T-helper 17 cell (primary cell): ENCODE measurements at regions not wholly inside any gene's neighbourhood (a gene's known extent, or its start where the extent isn't known, plus 50 kb on each side); places are given as distances from the start of the nearest gene placed in this dataset.

Source experiments
- ATAC-seq: fragments of 150-1000 bp; cut with Tn5 transposase; 2 replicates; pipeline ENCODE4 v1.10.0; 2021; ENCODE audit warnings: mild to moderate bottlenecking, moderate library complexity
- DNase-seq, 3 donors: peaks; one replicate each; pipeline versions ENCODE4 v3.0.0 to v3.0.0-alpha.2; 2020 to 2021
- H3K9me3 ChIP-seq: one replicate; pipeline ENCODE4 v1.7.0; 2013; ENCODE audit warnings: low read length, mild to moderate bottlenecking; ENCODE audit not compliant: control insufficient read depth, poor library complexity, severe bottlenecking
- H3K27ac Mint-ChIP-seq: one replicate; pipeline ENCODE4 v1.8.0; 2022; ENCODE audit warnings: mild to moderate bottlenecking, moderate library complexity, mixed read lengths
- H3K27me3 Mint-ChIP-seq: one replicate; pipeline ENCODE4 v1.8.0; 2022; ENCODE audit warnings: mixed read lengths
- H3K36me3 Mint-ChIP-seq: one replicate; pipeline ENCODE4 v1.8.0; 2022; ENCODE audit warnings: low read depth, mixed read lengths
- H3K4me1 Mint-ChIP-seq: one replicate; pipeline ENCODE4 v1.8.0; 2022; ENCODE audit warnings: mild to moderate bottlenecking, mixed read lengths
- H3K4me3 Mint-ChIP-seq: one replicate; pipeline ENCODE4 v1.8.0; 2022; ENCODE audit warnings: mild to moderate bottlenecking, moderate library complexity, mixed read lengths

- peaks cover 3% of the 10 kb centered on the region for H3K9me3 ChIP-seq
- no peak overlapping the region for H3K27ac Mint-ChIP-seq
Measured at GRCh38 chr1:55706397-55706796, 491.2 kb upstream of the USP24 start.

DNA sequence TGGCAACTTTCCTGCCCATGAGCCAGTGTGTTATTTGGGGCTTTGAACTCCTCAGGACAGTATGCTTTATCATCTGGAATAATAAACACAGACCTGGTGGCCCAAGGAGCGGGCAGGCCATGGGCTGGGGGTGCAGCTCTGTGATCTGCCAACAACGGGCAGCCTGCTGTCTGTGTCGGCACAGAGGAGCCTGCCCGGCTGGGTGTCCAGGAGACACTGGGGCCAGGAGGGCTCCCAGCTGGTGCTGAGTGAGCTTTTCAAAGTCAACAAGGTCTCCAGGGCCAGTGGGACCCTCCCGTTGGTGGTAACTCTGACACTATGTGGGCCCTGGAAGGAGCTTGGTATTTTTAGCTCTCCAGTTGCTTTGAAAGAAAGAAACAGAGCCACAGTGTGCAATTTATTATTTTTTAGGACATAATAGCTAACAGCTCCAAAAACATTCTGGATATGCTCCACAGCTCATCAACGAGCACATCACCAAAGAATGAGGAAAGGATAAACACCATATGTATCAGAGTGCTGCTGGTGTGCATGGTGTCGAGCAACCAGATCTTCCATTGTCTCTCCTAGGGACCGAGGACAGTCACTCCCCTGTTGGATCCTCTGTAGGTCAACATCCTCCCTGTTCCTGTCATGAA is 488.7 kb upstream of the USP24 start:
- no peaks in the 10 kb centered on the region for H3K9me3 ChIP-seq
- Mint-ChIP-seq H3K27ac (no peak overlapping the region), H3K36me3 (no peaks in the 10 kb centered on the region), H3K27me3 (peaks cover 35% of the 10 kb centered on the region), H3K4me3 (no peak overlapping the region), H3K4me1 (no peaks in the 10 kb centered on the region)
- DNase-seq (no peak), ATAC-seq (no peak)

More at GRCh38 chr1:55706397-55706796, 491.2 kb upstream of the USP24 start:
- Mint-ChIP-seq H3K4me1 (no peaks in the 10 kb centered on the region), H3K27me3 (peaks cover 21% of the 10 kb centered on the region), H3K4me3 (no peak overlapping the region), H3K36me3 (no peaks in the 10 kb centered on the region)
- DNase-seq (no peak), ATAC-seq (no peak)

GRCh38 chr1:55702064-55702463 is 486.9 kb upstream of the USP24 start:
- H3K9me3 ChIP-seq: no peaks in the 10 kb centered on the region
- no peaks in the 10 kb centered on the region for H3K36me3 Mint-ChIP-seq
- peaks cover 32% of the 10 kb centered on the region for H3K27me3 Mint-ChIP-seq
- no peak overlapping the region for H3K4me3 Mint-ChIP-seq
- ATAC-seq (no peak), DNase-seq (no peak)
- H3K4me1 Mint-ChIP-seq: no peaks in the 10 kb centered on the region
- H3K27ac Mint-ChIP-seq: no peak overlapping the region

DNA sequence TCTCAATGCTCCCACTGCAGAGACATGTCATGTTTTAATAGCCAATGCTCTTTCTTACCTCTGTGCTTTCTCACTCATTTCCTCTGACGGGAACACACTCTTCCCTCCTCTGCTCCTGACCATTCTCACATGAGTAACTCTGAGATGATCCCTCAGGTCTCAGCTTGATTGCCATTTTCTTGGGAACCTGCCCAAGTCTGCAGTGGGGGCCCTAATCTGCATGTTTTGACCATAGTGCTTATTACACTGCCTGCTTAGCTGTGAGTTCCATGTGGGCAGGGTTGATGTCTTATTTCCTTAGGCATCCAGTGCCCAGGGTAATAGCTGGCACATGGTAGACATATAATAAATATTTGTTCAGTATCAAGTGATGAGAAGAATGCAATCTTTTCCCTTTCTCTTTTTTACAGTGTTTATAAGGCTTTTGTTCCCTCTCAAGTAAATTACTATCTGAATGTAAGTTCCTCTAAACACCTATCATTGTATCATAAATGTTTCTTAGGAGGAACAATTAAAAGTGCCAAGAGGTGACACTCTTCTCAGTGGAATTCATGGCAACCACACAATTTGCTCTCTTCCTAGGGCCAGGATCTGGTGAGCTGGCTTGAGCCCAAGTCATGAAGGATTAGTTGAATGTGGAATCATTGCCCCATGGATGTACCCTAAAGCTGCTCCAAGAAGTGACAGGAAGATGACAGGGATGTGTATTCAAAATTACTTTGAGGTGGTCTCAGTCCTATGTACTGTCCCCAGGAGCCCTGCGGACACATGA is 485.4 kb upstream of the USP24 start:
- Mint-ChIP-seq H3K27me3 (peaks cover 31% of the 10 kb centered on the region), H3K4me1 (no peaks in the 10 kb centered on the region), H3K36me3 (no peaks in the 10 kb centered on the region), H3K4me3 (no peak overlapping the region), H3K27ac (no peak overlapping the region)
- ATAC-seq: no peak
- no peak for DNase-seq
- H3K9me3 ChIP-seq: no peaks in the 10 kb centered on the region

DNA sequence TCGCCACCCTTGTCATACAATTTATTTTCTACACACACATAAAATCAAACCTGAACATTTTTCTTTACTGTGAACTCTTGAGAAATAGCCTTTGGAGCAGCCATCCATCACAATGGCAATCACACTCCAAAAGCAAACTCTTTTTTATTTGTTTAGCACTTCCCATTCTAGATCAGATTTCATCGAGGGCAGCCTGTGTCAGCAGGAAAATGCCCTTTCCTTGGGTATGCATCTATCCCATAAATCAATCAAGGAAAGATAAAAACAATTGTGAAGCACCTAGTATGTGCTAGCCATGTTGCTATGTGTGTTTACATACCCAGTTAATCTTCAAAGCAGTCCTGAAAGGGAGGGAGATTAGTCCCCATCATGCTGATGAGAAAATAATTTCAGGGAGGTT is 484.1 kb upstream of the USP24 start:
- no peak overlapping the region for H3K27ac Mint-ChIP-seq
- H3K36me3 Mint-ChIP-seq: no peaks in the 10 kb centered on the region
- H3K27me3 Mint-ChIP-seq: peaks cover 24% of the 10 kb centered on the region
- H3K9me3 ChIP-seq: no peaks in the 10 kb centered on the region
- ATAC-seq (no peak), DNase-seq (no peak)
- H3K4me1 Mint-ChIP-seq: no peaks in the 10 kb centered on the region
- no peak overlapping the region for H3K4me3 Mint-ChIP-seq

DNA sequence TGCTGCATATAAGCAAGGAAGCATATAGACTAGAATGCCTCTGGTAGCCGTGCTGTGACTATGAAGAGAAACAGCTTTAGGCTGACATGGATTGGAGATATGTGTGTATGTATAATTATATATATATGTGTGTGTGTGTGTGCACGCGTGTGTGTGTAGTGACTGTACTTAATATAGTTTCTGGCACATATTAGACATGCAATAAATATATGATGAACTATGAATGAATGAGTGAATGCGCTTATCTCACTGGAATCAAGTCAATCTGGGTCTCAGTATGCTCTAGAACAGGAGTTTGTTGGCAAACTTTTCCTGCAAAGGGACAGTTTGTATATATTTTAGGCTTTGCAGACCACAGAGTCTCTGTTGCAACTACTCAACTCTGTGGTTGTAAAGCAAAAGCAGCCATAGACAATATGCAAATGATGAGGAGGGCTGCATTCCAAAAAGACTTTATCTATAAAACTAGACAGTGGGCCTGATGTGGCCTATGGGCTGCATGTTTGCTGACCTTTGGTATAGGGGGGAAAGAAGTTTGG is 482.9 kb upstream of the USP24 start:
- Mint-ChIP-seq H3K36me3 (no peaks in the 10 kb centered on the region), H3K27me3 (peaks cover 30% of the 10 kb centered on the region), H3K4me3 (no peak overlapping the region), H3K4me1 (no peaks in the 10 kb centered on the region), H3K27ac (no peak overlapping the region)
- no peak for DNase-seq
- H3K9me3 ChIP-seq: no peaks in the 10 kb centered on the region
- ATAC-seq: no peak

- H3K4me1 Mint-ChIP-seq: no peaks in the 10 kb centered on the region
- no peaks in the 10 kb centered on the region for H3K36me3 Mint-ChIP-seq
- no peak overlapping the region for H3K4me3 Mint-ChIP-seq
- DNase-seq (no peak), ATAC-seq (no peak)
- H3K27ac Mint-ChIP-seq: no peak overlapping the region
- H3K27me3 Mint-ChIP-seq: peaks cover 27% of the 10 kb centered on the region
- H3K9me3 ChIP-seq: no peaks in the 10 kb centered on the region
Measured at GRCh38 chr1:55696891-55697290, 481.7 kb upstream of the USP24 start.

- H3K4me1 Mint-ChIP-seq: no peaks in the 10 kb centered on the region
- H3K27me3 Mint-ChIP-seq: peaks cover 23% of the 10 kb centered on the region
- no peaks in the 10 kb centered on the region for H3K9me3 ChIP-seq
- H3K36me3 Mint-ChIP-seq: no peaks in the 10 kb centered on the region
- ATAC-seq: no peak
- no peak for DNase-seq
- no peak overlapping the region for H3K27ac Mint-ChIP-seq
- no peak overlapping the region for H3K4me3 Mint-ChIP-seq
Measured at GRCh38 chr1:55696181-55696754, 481.1 kb upstream of the USP24 start.

GRCh38 chr1:55695552-55695951 is 480.4 kb upstream of the USP24 start:
- Mint-ChIP-seq H3K36me3 (no peaks in the 10 kb centered on the region), H3K27me3 (peaks cover 24% of the 10 kb centered on the region), H3K4me3 (no peak overlapping the region), H3K4me1 (no peaks in the 10 kb centered on the region), H3K27ac (no peak overlapping the region)
- DNase-seq (no peak), ATAC-seq (no peak)
- no peaks in the 10 kb centered on the region for H3K9me3 ChIP-seq

- no peak overlapping the region for H3K4me3 Mint-ChIP-seq
- no peak for ATAC-seq
- no peaks in the 10 kb centered on the region for H3K9me3 ChIP-seq
- no peak for DNase-seq
- no peaks in the 10 kb centered on the region for H3K36me3 Mint-ChIP-seq
- H3K4me1 Mint-ChIP-seq: no peaks in the 10 kb centered on the region
- peaks cover 23% of the 10 kb centered on the region for H3K27me3 Mint-ChIP-seq
- H3K27ac Mint-ChIP-seq: no peak overlapping the region
Measured at GRCh38 chr1:55695151-55695550, 480.0 kb upstream of the USP24 start.

DNA sequence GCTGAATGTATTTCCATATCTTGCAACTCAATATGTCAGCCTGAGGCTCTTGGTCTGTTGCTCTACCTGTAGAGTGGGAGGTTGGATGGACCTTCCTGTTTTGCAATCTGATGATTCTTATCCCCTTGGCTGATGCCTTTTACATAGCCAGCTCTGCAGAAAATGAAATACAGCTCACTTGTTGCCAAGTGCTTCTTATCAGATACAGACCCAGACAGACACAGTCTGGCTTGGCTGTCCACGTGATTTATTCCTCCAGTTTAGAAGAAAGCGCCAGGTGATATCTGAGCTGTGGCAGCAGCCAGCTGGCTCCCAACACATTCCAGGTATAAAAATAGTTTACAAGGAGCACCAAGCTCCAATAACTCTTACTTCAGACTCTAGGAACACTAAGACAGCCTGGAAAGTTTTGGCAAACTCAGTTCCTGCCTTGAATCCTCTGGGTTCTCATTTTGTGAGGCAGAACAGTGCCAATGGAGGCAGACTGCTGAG is 479.2 kb upstream of the USP24 start:
- Mint-ChIP-seq H3K27ac (no peak overlapping the region), H3K36me3 (no peaks in the 10 kb centered on the region), H3K27me3 (peaks cover 27% of the 10 kb centered on the region), H3K4me1 (no peaks in the 10 kb centered on the region), H3K4me3 (no peak overlapping the region)
- H3K9me3 ChIP-seq: no peaks in the 10 kb centered on the region
- DNase-seq (no peak), ATAC-seq (no peak)

DNA sequence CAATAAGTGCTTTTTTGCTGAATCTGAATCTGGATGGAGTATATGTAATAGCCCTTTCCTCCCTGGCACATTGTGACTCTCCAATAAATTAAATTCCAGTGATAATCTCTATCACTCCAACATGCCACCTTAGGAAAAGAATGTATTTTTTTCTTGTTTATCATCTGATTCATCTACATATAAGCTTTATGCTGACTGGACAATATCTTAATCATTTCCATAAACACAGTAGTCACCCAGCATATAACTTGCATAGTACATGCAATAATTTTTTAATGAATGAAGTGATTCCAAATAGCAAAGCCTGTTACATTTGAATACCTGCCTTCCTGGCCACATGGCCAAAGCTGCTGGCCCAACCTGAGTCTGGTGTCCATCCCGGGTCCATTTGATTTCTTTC is 477.6 kb upstream of the USP24 start:
- Mint-ChIP-seq H3K27me3 (peaks cover 28% of the 10 kb centered on the region), H3K27ac (no peak overlapping the region), H3K4me1 (no peaks in the 10 kb centered on the region), H3K4me3 (no peak overlapping the region), H3K36me3 (peaks cover 4% of the 10 kb centered on the region)
- no peak for ATAC-seq
- no peak for DNase-seq
- H3K9me3 ChIP-seq: no peaks in the 10 kb centered on the region

- no peak for ATAC-seq
- peaks cover 4% of the 10 kb centered on the region for H3K36me3 Mint-ChIP-seq
- H3K9me3 ChIP-seq: no peaks in the 10 kb centered on the region
- H3K27me3 Mint-ChIP-seq: peaks cover 31% of the 10 kb centered on the region
- H3K4me3 Mint-ChIP-seq: no peak overlapping the region
- no peak for DNase-seq
- H3K4me1 Mint-ChIP-seq: no peaks in the 10 kb centered on the region
- H3K27ac Mint-ChIP-seq: no peak overlapping the region
Measured at GRCh38 chr1:55690366-55690765, 475.2 kb upstream of the USP24 start.
